Activated T-helper 1 cell treated with anti-CD3 and anti-CD28 coated beads, Interleukin-12 subunit alpha, Interleukin-12 subunit beta, Interleukin-2, Interleukin-4 antibody, amounts not matched to agents 30 ng/mL and 10 ng/mL and 1 ng/mL, durations not matched to agents 14 hours and 24 hours and 36 hours (primary cell): ENCODE measurements at regions not wholly inside any gene's neighbourhood (a gene's known extent, or its start where the extent isn't known, plus 50 kb on each side); places are given as distances from the start of the nearest gene placed in this dataset.

Source experiments
- DNase-seq: peaks from one replicate; pipeline ENCODE4 v3.0.0; 2021; ENCODE audit warnings: low spot score
- H3K27ac Mint-ChIP-seq: one replicate; pipeline ENCODE4 v1.8.0; 2021; ENCODE audit warnings: mild to moderate bottlenecking, mixed read lengths
- H3K27me3 Mint-ChIP-seq: one replicate; pipeline ENCODE4 v1.8.0; 2022; ENCODE audit warnings: mild to moderate bottlenecking, moderate library complexity, mixed read lengths; ENCODE audit not compliant: insufficient read depth
- H3K36me3 Mint-ChIP-seq: one replicate; pipeline ENCODE4 v1.8.0; 2021; ENCODE audit warnings: low read depth, mixed read lengths
- H3K4me1 Mint-ChIP-seq: one replicate; pipeline ENCODE4 v1.8.0; 2021; ENCODE audit warnings: low read depth, mixed read lengths
- H3K4me3 Mint-ChIP-seq: one replicate; pipeline ENCODE4 v1.8.0; 2021; ENCODE audit warnings: mild to moderate bottlenecking, moderate library complexity, mixed read lengths
- H3K9me3 Mint-ChIP-seq: one replicate; pipeline ENCODE4 v1.8.0; 2021; ENCODE audit warnings: mixed read lengths
- intact Hi-C: fragments of 100-400 bp; cut with micrococcal nuclease; formaldehyde crosslinking; loops from one replicate; pipeline ENCODE4 v1.15.1; 2024

GRCh38 chr12:13358391-13358905 lies 161.9 kb downstream of the EMP1 start:
- Mint-ChIP-seq H3K36me3 (no peaks in the 10 kb centered on the region), H3K27ac (no peak overlapping the region), H3K27me3 (peaks cover 22% of the 10 kb centered on the region), H3K4me1 (no peaks in the 10 kb centered on the region), H3K9me3 (no peaks in the 10 kb centered on the region), H3K4me3 (no peak overlapping the region)
- DNase-seq = no peak
- intact Hi-C loops = no loop called here

GRCh38 chr12:13350946-13351345 lies 154.4 kb downstream of the EMP1 start:
- Mint-ChIP-seq H3K27me3 (peaks cover 11% of the 10 kb centered on the region), H3K4me1 (peaks cover 5% of the 10 kb centered on the region), H3K9me3 (no peaks in the 10 kb centered on the region), H3K27ac (no peak overlapping the region), H3K36me3 (no peaks in the 10 kb centered on the region), H3K4me3 (no peak overlapping the region)
- intact Hi-C loops = no loop called here
- no peak for DNase-seq

DNA sequence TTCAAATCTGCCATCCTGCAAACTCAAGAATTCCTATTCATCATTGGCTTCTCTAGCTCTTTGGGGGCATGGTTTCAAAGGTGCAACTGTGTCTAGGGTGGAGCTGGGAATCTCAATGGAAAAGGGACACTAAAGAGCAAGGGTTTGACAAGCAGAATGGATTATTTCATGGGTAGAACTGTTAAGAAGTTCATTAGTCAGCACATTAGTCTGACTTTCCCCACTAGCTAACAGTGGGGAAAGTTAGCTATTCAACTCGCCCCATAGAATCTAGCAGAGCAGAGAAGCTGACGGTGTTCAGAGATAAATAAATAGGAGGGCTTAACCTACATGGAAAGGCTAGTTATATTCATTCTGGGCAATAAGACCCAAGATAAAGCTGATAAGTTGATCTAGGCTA lies 153.9 kb downstream of the EMP1 start:
- Mint-ChIP-seq H3K27ac (no peak overlapping the region), H3K4me3 (no peak overlapping the region), H3K9me3 (no peaks in the 10 kb centered on the region), H3K27me3 (peaks cover 11% of the 10 kb centered on the region), H3K4me1 (peaks cover 5% of the 10 kb centered on the region), H3K36me3 (no peaks in the 10 kb centered on the region)
- no peak for DNase-seq
- intact Hi-C loops = no loop called here

DNA sequence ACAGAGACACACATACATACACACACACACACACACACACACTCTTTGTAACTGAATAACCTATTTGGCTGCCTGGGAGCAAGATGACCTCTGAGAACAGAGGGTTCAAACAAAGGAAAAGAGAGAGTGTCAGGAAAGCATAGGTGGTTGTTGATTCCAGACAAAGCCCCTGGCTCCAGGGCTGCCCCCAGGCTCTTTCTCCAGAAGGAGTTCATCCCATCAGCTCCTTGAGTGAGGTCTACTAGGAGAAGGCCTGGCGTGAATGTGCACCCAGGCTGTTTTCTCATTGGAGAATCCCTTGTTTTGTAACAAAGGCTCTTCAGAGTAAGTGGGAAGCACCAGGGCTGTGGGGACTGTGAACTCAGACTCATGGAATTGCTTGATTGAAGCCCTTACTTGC lies 151.9 kb downstream of the EMP1 start:
- Mint-ChIP-seq H3K4me3 (no peak overlapping the region), H3K27ac (no peak overlapping the region), H3K36me3 (no peaks in the 10 kb centered on the region), H3K4me1 (peaks cover 9% of the 10 kb centered on the region), H3K27me3 (peaks cover 11% of the 10 kb centered on the region), H3K9me3 (no peaks in the 10 kb centered on the region)
- intact Hi-C loops = no loop called here
- DNase-seq = no peak

- Mint-ChIP-seq H3K4me1 (peaks cover 12% of the 10 kb centered on the region), H3K27me3 (peaks cover 11% of the 10 kb centered on the region), H3K27ac (no peak overlapping the region), H3K4me3 (no peak overlapping the region), H3K36me3 (no peaks in the 10 kb centered on the region), H3K9me3 (no peaks in the 10 kb centered on the region)
- intact Hi-C loops = no loop called here
- DNase-seq = no peak
These were observed 150.9 kb downstream of the EMP1 start for GRCh38 chr12:13347241-13348043.

DNA sequence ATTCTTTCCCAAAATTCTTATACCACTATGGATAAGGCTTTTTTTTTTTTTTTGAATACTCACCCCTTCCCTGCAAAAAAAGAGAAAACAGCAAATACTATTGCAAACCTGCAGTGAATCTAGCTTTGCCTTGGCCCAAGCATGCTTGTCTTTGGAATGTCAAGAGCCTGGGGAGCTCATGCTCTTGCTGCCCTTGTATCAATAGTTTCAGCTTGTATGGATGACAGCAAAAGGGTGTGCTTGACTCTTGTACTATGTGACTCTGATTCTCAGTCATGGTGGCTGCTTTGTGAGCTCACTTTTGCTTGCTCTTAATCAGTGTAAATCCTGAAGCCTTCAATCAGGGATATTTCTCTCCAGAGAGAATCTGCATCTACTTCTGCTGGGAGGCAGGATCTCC lies 149.2 kb downstream of the EMP1 start:
- intact Hi-C loops = no loop called here

GRCh38 chr12:13343375-13343774 lies 146.8 kb downstream of the EMP1 start:
- Mint-ChIP-seq H3K4me1 (peaks cover 12% of the 10 kb centered on the region), H3K27me3 (peaks cover 7% of the 10 kb centered on the region), H3K27ac (no peak overlapping the region), H3K4me3 (no peak overlapping the region), H3K36me3 (no peaks in the 10 kb centered on the region), H3K9me3 (no peaks in the 10 kb centered on the region)
- DNase-seq = no peak
- intact Hi-C loops = loop anchor here (5.0 kb wide), 1 partner anchor 241 kb away; the partner anchor contains the start of gene GSG1

More for the DNA sequence above, 149.2 kb downstream of the EMP1 start:
- H3K27me3 Mint-ChIP-seq = peaks cover 7% of the 10 kb centered on the region
- peaks cover 12% of the 10 kb centered on the region for H3K4me1 Mint-ChIP-seq
- H3K4me3 Mint-ChIP-seq = no peak overlapping the region
- no peaks in the 10 kb centered on the region for H3K36me3 Mint-ChIP-seq
- DNase-seq = no peak
- H3K27ac Mint-ChIP-seq = no peak overlapping the region
- no peaks in the 10 kb centered on the region for H3K9me3 Mint-ChIP-seq

DNA sequence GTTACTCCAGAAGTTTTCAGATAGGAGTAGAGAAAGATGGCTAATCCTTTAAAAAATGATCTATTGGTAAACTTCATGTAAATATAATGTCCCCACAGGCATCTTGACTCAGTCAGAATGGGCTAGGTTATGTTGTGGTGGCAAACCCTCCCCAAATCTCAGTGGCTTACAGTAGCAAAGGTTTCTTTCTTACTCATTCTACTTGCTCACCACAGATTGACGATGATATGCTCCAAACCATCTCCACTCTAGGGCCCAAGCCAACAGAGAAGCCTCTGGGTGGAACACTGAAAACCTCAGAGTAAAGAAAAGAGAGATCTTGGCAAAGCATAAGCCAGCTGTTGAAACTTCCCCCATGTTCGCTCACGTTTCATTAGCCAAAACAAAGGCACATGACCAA lies 146.4 kb downstream of the EMP1 start:
- Mint-ChIP-seq H3K4me3 (no peak overlapping the region), H3K27ac (no peak overlapping the region), H3K36me3 (no peaks in the 10 kb centered on the region), H3K9me3 (no peaks in the 10 kb centered on the region), H3K4me1 (peaks cover 12% of the 10 kb centered on the region), H3K27me3 (peaks cover 7% of the 10 kb centered on the region)
- intact Hi-C loops = loop anchor here (5.0 kb wide), 1 partner anchor 241 kb away; the partner anchor contains the start of gene GSG1
- no peak for DNase-seq

DNA sequence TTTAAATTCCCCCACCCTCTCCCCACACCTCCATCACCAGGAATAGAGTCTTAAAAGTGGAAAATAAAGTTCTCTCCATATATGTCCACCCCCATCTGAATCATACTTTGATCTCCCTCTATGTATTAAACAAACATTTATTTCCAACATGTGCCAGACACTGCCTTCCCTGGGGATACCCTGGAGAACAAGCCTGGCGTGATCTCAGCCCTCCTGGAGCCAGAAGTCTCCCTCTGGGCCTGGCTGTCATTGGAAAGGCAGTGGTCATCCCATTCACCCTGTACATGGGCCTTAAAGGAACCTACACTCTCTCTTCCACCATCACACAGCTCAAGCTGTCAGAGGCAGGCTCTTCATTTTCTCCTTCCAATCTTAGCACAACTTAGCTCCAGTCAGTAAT lies 143.6 kb downstream of the EMP1 start:
- Mint-ChIP-seq H3K4me1 (peaks cover 7% of the 10 kb centered on the region), H3K36me3 (no peaks in the 10 kb centered on the region), H3K27me3 (no peaks in the 10 kb centered on the region), H3K27ac (no peak overlapping the region), H3K9me3 (no peaks in the 10 kb centered on the region), H3K4me3 (no peak overlapping the region)
- no peak for DNase-seq
- intact Hi-C loops = loop anchor here (5.0 kb wide), 1 partner anchor 238 kb away; the partner anchor contains the start of gene GSG1

GRCh38 chr12:13339538-13339937 lies 143.0 kb downstream of the EMP1 start:
- Mint-ChIP-seq H3K4me3 (no peak overlapping the region), H3K36me3 (no peaks in the 10 kb centered on the region), H3K27ac (no peak overlapping the region), H3K9me3 (no peaks in the 10 kb centered on the region), H3K27me3 (no peaks in the 10 kb centered on the region), H3K4me1 (peaks cover 7% of the 10 kb centered on the region)
- intact Hi-C loops = no loop called here
- DNase-seq = no peak

GRCh38 chr12:13339091-13339490 lies 142.6 kb downstream of the EMP1 start:
- Mint-ChIP-seq H3K27ac (no peak overlapping the region), H3K27me3 (no peaks in the 10 kb centered on the region), H3K4me1 (peaks cover 7% of the 10 kb centered on the region), H3K9me3 (no peaks in the 10 kb centered on the region), H3K36me3 (no peaks in the 10 kb centered on the region), H3K4me3 (no peak overlapping the region)
- intact Hi-C loops = no loop called here
- DNase-seq = no peak

GRCh38 chr12:13337791-13338190 lies 141.3 kb downstream of the EMP1 start:
- Mint-ChIP-seq H3K4me1 (no peaks in the 10 kb centered on the region), H3K36me3 (no peaks in the 10 kb centered on the region)

GRCh38 chr12:13336216-13336615 lies 139.7 kb downstream of the EMP1 start:
- Mint-ChIP-seq H3K4me3 (no peak overlapping the region), H3K27me3 (peaks cover 2% of the 10 kb centered on the region), H3K27ac (no peak overlapping the region), H3K9me3 (no peaks in the 10 kb centered on the region), H3K36me3 (no peaks in the 10 kb centered on the region), H3K4me1 (no peaks in the 10 kb centered on the region)
- intact Hi-C loops = no loop called here
- DNase-seq = no peak

More at GRCh38 chr12:13337791-13338190, 141.3 kb downstream of the EMP1 start:
- DNase-seq = no peak
- intact Hi-C loops = no loop called here
- H3K4me3 Mint-ChIP-seq = no peak overlapping the region
- peaks cover 2% of the 10 kb centered on the region for H3K27me3 Mint-ChIP-seq
- H3K27ac Mint-ChIP-seq = no peak overlapping the region
- no peaks in the 10 kb centered on the region for H3K9me3 Mint-ChIP-seq
